SK-N-SH (cell line): ENCODE measurements at regions not wholly inside any gene's neighbourhood (a gene's known extent, or its start where the extent isn't known, plus 50 kb on each side); places are given as distances from the start of the nearest gene placed in this dataset.

Experiments used
- CTCF ChIA-PET: fragments of 300-600, 350-600 bp; formaldehyde crosslinking; extraction: SDS; loops from one replicate; lab custom pipeline; 2021; lab: Yijun Ruan, JAX
- POLR2A ChIA-PET: fragments of 350-600 bp; sonication (Branson Sonifier 250); formaldehyde crosslinking; extraction: SDS; loops from one replicate; lab custom pipeline; 2020; ENCODE audit warnings: antibody characterized with exemption, inconsistent platforms; lab: Yijun Ruan, JAX
- DNase-seq: peaks from one replicate; pipeline ENCODE4 v3.0.0; 2012
- H2AFZ ChIP-seq: fragments of 200-600 bp; sonication (generic); 2 replicates; pipeline ENCODE4 v1.8.1; 2016; ENCODE audit warnings: antibody characterized with exemption, mild to moderate bottlenecking, low read depth
- H3F3A ChIP-seq: fragments of 200-600 bp; sonication (generic); replicated peaks from 2 replicates; pipeline ENCODE3; 2016; ENCODE audit warnings: antibody characterized with exemption, mild to moderate bottlenecking; ENCODE audit not compliant: insufficient read depth
- H3K27ac ChIP-seq, 2 experiments: fragments of 200-500 bp in 1 of 2; fragments of 200-600 bp in 1 of 2; sonication (Bioruptor generic) in 1 of 2; sonication (generic), shearing (Covaris generic) in 1 of 2; 2 replicates each; pipeline versions ENCODE4 v1.5.1 to v1.6.1; 2014 to 2016; ENCODE audit warnings: low read depth in 2 of 2, inconsistent platforms in 1 of 2, low read length in 1 of 2, mild to moderate bottlenecking in 1 of 2, mixed read lengths in 1 of 2
- H3K27me3 ChIP-seq: fragments of 200-600 bp; sonication (generic), shearing (Covaris generic); 2 replicates; pipeline ENCODE4 v1.6.1; 2016; ENCODE audit warnings: mixed run types; ENCODE audit not compliant: insufficient read depth
- H3K36me3 ChIP-seq, 2 experiments: fragments of 200-500 bp in 1 of 2; fragments of 200-600 bp in 1 of 2; sonication (Bioruptor generic) in 1 of 2; sonication (generic) in 1 of 2; replicated peaks in 1 of 2; 2 replicates each; pipeline versions ENCODE3 to v1.5.1; 2014 to 2016; ENCODE audit warnings: low read length in 1 of 2, mild to moderate bottlenecking in 1 of 2; ENCODE audit not compliant: insufficient read depth in 2 of 2, control insufficient read depth in 1 of 2
- H3K4me1 ChIP-seq, 2 experiments: fragments of 200-500 bp in 1 of 2; fragments of 200-600 bp in 1 of 2; sonication (Bioruptor generic) in 1 of 2; sonication (generic), shearing (Covaris generic) in 1 of 2; 2 replicates each; pipeline versions ENCODE4 v1.5.1 to v1.6.1; 2014 to 2016; ENCODE audit warnings: low read depth in 1 of 2, low read length in 1 of 2, mixed run types in 1 of 2; ENCODE audit not compliant: insufficient read depth in 2 of 2, control insufficient read depth in 1 of 2
- H3K4me2 ChIP-seq: fragments of 200-600 bp; sonication (generic), shearing (Covaris generic); 2 replicates; pipeline ENCODE4 v1.6.1; 2017; ENCODE audit warnings: mixed run types
- H3K4me3 ChIP-seq, 2 experiments: fragments of 200-500 bp in 1 of 2; fragments of 200-600 bp in 1 of 2; sonication (Bioruptor generic) in 1 of 2; sonication (generic), shearing (Covaris generic) in 1 of 2; 2 replicates each; pipeline versions ENCODE4 v1.5.1 to v1.8.1; 2014 to 2016; ENCODE audit warnings: low read depth in 2 of 2, inconsistent platforms in 1 of 2, low read length in 1 of 2, mild to moderate bottlenecking in 1 of 2, mixed read lengths in 1 of 2, moderate library complexity in 1 of 2
- H3K79me2 ChIP-seq: fragments of 200-600 bp; sonication (generic); 2 replicates; pipeline ENCODE4 v1.8.1; 2017; ENCODE audit warnings: mild to moderate bottlenecking; ENCODE audit not compliant: insufficient read depth
- H3K9ac ChIP-seq: fragments of 200-600 bp; sonication (generic); 2 replicates; pipeline ENCODE4 v1.6.1; 2017; ENCODE audit warnings: mixed run types
- H3K9me2 ChIP-seq: fragments of 200-600 bp; sonication (generic); 2 replicates; pipeline ENCODE4 v1.6.1; 2017; ENCODE audit warnings: mixed run types
- H3K9me3 ChIP-seq: fragments of 200-600 bp; sonication (generic); 2 replicates; pipeline ENCODE4 v1.6.1; 2017; ENCODE audit warnings: mixed run types, mild to moderate bottlenecking, moderate library complexity
- H4K20me1 ChIP-seq: fragments of 200-600 bp; sonication (generic); 2 replicates; pipeline ENCODE4 v1.6.1; 2017; ENCODE audit warnings: mild to moderate bottlenecking, mixed run types; ENCODE audit not compliant: insufficient read depth
- CHD2 ChIP-seq: fragments of 150-350 bp; IDR thresholded peaks from 2 replicates; pipeline ENCODE4 v1.6.1; 2018; ENCODE audit warnings: low read length; ENCODE audit not compliant: partially characterized antibody
- CTCF ChIP-seq: fragments of 200-600 bp; sonication (generic); IDR thresholded peaks from 2 replicates; pipeline ENCODE4 v1.6.1; 2017; ENCODE audit warnings: antibody characterized with exemption, mild to moderate bottlenecking, moderate library complexity
- ELF1 ChIP-seq: IDR thresholded peaks from 2 replicates; pipeline ENCODE4 v1.4.0; 2012
- GABPA ChIP-seq: IDR thresholded peaks from 2 replicates; pipeline ENCODE4 v1.4.0; 2012; ENCODE audit warnings: low read depth, mild to moderate bottlenecking
- IRF3 ChIP-seq: fragments of 150-350 bp; IDR thresholded peaks from 2 replicates; pipeline ENCODE4 v1.6.1; 2016; ENCODE audit warnings: mild to moderate bottlenecking, low read depth, low read length
- MAX ChIP-seq: IDR thresholded peaks from 2 replicates; pipeline ENCODE4 v1.4.0; 2012; ENCODE audit warnings: low read depth
- MEF2A ChIP-seq: IDR thresholded peaks from 2 replicates; pipeline ENCODE4 v1.4.0; 2012; ENCODE audit warnings: low read depth, borderline replicate concordance
- MXI1 ChIP-seq: IDR thresholded peaks from 2 replicates; pipeline ENCODE4 v1.6.1; 2012; ENCODE audit warnings: mild to moderate bottlenecking, low read depth, low read length, improper control_type of control experiment
- NFIC ChIP-seq: IDR thresholded peaks from 2 replicates; pipeline ENCODE4 v1.4.0; 2012; ENCODE audit warnings: borderline replicate concordance
- NRF1 ChIP-seq: IDR thresholded peaks from 2 replicates; pipeline ENCODE4 v1.6.1; 2012; ENCODE audit warnings: low read depth, mild to moderate bottlenecking, low read length
- PBX3 ChIP-seq: IDR thresholded peaks from 2 replicates; pipeline ENCODE4; 2012
- POLR2AphosphoS5 ChIP-seq: IDR thresholded peaks from 2 replicates; pipeline ENCODE4 v1.6.1; 2012; ENCODE audit warnings: low read depth, low read length
- RAD21 ChIP-seq: IDR thresholded peaks from 2 replicates; pipeline ENCODE4 v1.6.1; 2012; ENCODE audit warnings: mild to moderate bottlenecking, low read length
- SIN3A ChIP-seq: IDR thresholded peaks from 2 replicates; pipeline ENCODE4 v1.6.1; 2012; ENCODE audit warnings: low read depth, mild to moderate bottlenecking, low read length, moderate library complexity, borderline replicate concordance
- TAF1 ChIP-seq: IDR thresholded peaks from 2 replicates; pipeline ENCODE4 v1.6.1; 2012; ENCODE audit warnings: low read depth, mild to moderate bottlenecking, low read length, moderate library complexity, borderline replicate concordance
- TEAD4 ChIP-seq: IDR thresholded peaks from 2 replicates; pipeline ENCODE4 v1.4.0; 2012; ENCODE audit warnings: mild to moderate bottlenecking, borderline replicate concordance; ENCODE audit not compliant: insufficient read depth
- USF1 ChIP-seq: IDR thresholded peaks from 2 replicates; pipeline ENCODE4 v1.4.0; 2012; ENCODE audit warnings: low read depth, borderline replicate concordance
- YY1 ChIP-seq: IDR thresholded peaks from 2 replicates; pipeline ENCODE4 v1.4.0; 2012; ENCODE audit warnings: low read depth, mild to moderate bottlenecking
- WGBS: methylation state at CpG from one replicate; pipeline ENCODE4 v1.1.6; 2017; ENCODE audit warnings: low lambda C conversion rate; 5-methylcytosine and 5-hydroxymethylcytosine counted together

- Histone ChIP-seq H3K27ac (peak overlapping the region in 1 of 2 experiments; percentile 81; a peak in 2 of 4 replicates), H3K79me2 (no peaks in the 10 kb centered on the region), H2AFZ (no peak overlapping the region), H3K4me3 (no peak overlapping the region), H3K4me2 (no peak overlapping the region), H3K4me1 (peaks cover 0 to 5% of the 10 kb centered on the region in 2 experiments; a peak in 2 of 4 replicates), H3K9me2 (no peaks in the 10 kb centered on the region), H3K36me3 (no peaks in the 10 kb centered on the region), H3K27me3 (no peaks in the 10 kb centered on the region), H3F3A (no peaks in the 10 kb centered on the region), H3K9me3 (no peaks in the 10 kb centered on the region; the same call in 1 of the 2 replicates), H3K9ac (no peak overlapping the region), H4K20me1 (no peaks in the 10 kb centered on the region)
- TF ChIP-seq TAF1 (no peak), POLR2AphosphoS5 (no peak), ELF1 (no peak), GABPA (no peak), CTCF (no peak), NFIC (no peak), USF1 (no peak), NRF1 (no peak), IRF3 (no peak), RAD21 (no peak), PBX3 (no peak), SIN3A (no peak), MAX (no peak), CHD2 (no peak), MXI1 (no peak), TEAD4 (no peak), YY1 (no peak), MEF2A (no peak)
- ChIA-PET POLR2A (no interaction called here), CTCF (no interaction called here)
- DNase-seq = no peak
- 97% methylated on average over 4 of the region's 4 CpGs for WGBS
These were observed 604.2 kb upstream of the ZEB2 start for GRCh38 chr2:145124085-145124484.
